ENCODE measurements at regions not wholly inside any gene's neighbourhood (a gene's known extent, or its start where the extent isn't known, plus 50 kb on each side); places are given as distances from the start of the nearest gene placed in this dataset.

GRCh38 chr15:29968099-29968894 lies 114.5 kb upstream of the GOLGA8J start:
- TF ChIP-seq CTCF (IDR thresholded peaks at IDR 0.05), result no peak
- no peak for TF ChIP-seq POLR2A (IDR thresholded peaks at IDR 0.05)
